Activated CD8-positive, alpha-beta memory T cell treated with anti-CD3 and anti-CD28 coated beads for 1 hour (primary cell): ENCODE measurements at regions not wholly inside any gene's neighbourhood (a gene's known extent, or its start where the extent isn't known, plus 50 kb on each side); places are given as distances from the start of the nearest gene placed in this dataset.

Experiments
- DNase-seq, 2 donors: peaks; one replicate each; pipeline ENCODE4 v3.0.0-alpha.2; 2020; ENCODE audit warnings: low read depth in 1 of 2; ENCODE audit errors: extremely low read depth in 1 of 2

GRCh38 chr10:108899670-108900069 is 1023.6 kb downstream of the XPNPEP1 start:
- no peak for DNase-seq

GRCh38 chr10:108894402-108895301 is 1028.7 kb downstream of the XPNPEP1 start:
- DNase-seq = no peak

DNA sequence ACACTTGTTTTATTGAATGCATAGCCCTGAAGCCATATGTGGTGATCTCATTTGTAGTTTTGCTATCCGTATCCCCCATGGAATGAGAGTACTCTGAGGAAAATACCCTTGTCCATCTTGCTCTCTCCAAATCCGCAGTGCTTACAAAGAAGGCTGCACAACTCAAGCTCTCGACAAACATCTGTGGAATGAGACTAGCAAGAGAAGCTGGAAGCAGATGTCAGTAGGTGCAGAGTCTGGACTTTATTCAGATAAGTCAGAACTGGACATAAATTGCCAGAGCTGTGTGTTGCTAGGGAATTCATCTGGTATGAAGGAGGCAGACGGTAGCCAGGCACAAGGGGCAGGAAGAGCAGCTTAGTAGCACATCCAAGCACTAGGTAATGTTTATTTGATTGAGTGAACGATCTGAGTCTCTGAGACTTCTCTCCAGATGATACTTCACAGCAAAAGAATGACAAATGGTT is 1046.2 kb downstream of the XPNPEP1 start:
- DNase-seq = no peak

GRCh38 chr10:108872854-108873253 is 1050.5 kb downstream of the XPNPEP1 start:
- no peak for DNase-seq

DNA sequence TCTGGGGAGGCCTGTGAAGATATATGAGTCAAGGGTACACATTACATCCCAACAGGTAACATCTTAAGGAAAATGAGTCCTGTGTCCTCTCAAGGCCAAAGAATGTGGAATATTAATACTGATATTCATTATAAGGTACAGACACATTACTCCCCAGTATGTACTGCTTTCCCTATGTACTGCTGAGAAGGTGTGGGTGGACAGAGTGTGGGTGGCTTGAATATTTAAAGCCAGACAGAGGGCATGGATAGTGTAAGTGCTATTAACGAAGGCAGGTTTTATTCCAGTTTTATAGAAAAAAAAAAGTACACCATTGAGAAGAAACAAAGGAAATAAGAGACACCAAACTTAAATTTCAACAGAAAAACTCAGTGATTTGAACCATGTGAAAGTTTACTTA is 1054.4 kb downstream of the XPNPEP1 start:
- DNase-seq = no peak

- DNase-seq = no peak
These were observed 1060.5 kb downstream of the XPNPEP1 start for GRCh38 chr10:108862676-108863350.

GRCh38 chr10:108861181-108861754 is 1062.0 kb downstream of the XPNPEP1 start:
- DNase-seq = no peak

GRCh38 chr10:108852211-108852610 is 1071.1 kb downstream of the XPNPEP1 start:
- no peak for DNase-seq

- DNase-seq = no peak
These were observed 1073.0 kb downstream of the XPNPEP1 start for GRCh38 chr10:108850138-108850854.

- DNase-seq = no peak
These were observed 1073.6 kb downstream of the XPNPEP1 start for GRCh38 chr10:108849688-108850087.

DNA sequence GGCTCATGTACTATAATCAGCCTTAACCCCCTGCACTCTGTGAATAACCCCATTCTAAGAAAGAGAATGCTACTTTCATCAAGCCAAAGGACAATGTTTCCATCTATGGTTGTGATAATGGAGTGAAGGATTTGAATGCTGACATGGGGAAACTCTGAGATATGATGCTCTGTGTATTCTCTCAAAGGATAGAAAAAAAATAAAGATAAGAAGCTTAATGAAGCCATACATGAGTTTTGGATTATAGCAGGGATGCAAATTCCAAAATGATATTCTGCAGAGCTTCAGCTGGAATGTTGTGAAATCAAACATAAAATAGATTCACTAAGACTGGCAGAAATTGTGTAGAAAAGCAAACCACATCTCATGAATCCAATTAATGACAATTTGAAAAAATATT is 1074.1 kb downstream of the XPNPEP1 start:
- DNase-seq = no peak

- no peak for DNase-seq
These were observed 1075.3 kb downstream of the XPNPEP1 start for GRCh38 chr10:108848046-108848445.

GRCh38 chr10:108840944-108841343 is 1082.4 kb downstream of the XPNPEP1 start:
- no peak for DNase-seq

DNA sequence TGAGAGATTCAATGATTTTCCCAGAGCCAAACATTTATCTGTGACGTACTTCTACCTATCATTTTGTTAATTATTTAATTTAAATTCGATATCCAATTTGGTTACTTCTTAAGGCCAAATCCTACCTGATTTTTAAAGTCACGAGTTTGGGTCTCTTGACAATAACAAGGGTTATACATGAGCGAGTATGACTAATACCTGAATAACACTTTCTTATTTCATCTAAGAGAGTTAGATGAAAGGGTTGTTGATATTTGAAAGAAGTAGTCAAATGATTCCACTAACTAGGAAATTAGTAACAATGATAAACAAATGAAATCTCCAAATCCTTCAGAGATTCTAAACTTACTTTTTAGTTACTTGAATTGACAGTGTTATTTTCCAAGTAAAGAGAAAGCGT is 1086.9 kb downstream of the XPNPEP1 start:
- no peak for DNase-seq

GRCh38 chr10:108822026-108822425 is 1101.3 kb downstream of the XPNPEP1 start:
- no peak for DNase-seq

DNA sequence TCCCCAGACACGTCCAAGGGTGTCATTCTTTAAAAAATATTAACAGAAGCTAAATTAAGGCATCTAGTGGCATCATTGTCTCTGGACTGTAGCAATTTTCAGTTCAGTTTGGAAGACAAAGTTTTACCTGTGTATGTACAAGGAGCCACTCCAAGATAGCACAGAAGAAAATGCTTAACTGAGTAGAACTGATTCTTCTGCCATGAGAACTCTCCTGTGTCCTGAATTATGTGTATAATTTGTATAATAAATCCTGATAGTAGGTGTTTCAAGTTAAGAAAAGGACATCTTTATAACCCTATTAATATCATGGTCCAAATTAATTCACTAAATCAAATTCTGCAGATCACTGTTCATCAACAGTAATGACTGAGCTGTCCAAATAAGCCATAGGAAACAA is 1104.0 kb downstream of the XPNPEP1 start:
- DNase-seq = no peak

GRCh38 chr10:108817584-108817983 is 1105.7 kb downstream of the XPNPEP1 start:
- no peak for DNase-seq

GRCh38 chr10:108817135-108817534 is 1106.2 kb downstream of the XPNPEP1 start:
- DNase-seq = no peak

GRCh38 chr10:108812906-108813305 is 1110.4 kb downstream of the XPNPEP1 start:
- DNase-seq = no peak

DNA sequence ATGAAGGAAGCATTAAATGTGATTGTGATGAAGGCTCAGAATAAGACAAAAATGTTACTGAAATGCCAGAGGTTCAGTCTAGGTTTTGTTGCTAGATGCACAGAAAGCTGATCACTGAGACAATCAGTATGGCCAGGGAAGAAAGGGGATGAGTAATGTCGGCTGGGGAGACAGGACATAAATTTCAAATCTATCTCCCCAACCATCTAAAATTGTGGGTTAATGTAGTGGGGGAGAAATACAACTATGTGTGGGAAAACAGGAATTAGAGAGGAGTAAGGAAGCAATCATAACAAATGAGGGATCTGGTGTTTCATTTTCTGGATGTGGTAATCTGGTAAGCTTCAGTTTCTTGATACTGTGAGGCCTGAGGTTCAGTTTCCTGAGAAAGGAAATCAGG is 1111.0 kb downstream of the XPNPEP1 start:
- no peak for DNase-seq

DNA sequence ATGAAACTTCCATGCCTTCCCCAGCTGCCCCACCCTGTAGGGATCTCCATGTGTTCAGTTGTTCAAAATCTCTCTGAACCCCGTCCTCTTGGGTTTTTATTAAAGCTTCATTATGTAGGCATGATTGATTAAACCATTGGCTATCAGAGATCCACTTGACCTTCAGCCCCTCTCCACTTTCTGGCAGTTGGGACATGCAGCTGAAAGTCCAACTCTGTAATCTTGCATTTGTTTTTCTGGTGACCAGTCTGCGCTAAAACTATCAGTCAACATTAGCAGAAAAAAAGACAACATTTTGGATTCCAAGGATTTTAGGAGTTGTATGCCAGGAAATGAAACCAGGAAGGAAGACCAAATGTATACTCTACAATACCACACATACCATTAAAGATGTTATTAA is 1115.1 kb downstream of the XPNPEP1 start:
- no peak for DNase-seq
